ENCODE measurements at regions not wholly inside any gene's neighbourhood (a gene's known extent, or its start where the extent isn't known, plus 50 kb on each side); places are given as distances from the start of the nearest gene placed in this dataset.
A peak's percentile ranks its signal among the peaks of the same experiment; 100 is the strongest.

GRCh38 chr20:21628800-21629199 lies 76.7 kb upstream of the PAX1 start:
- H3K4me1 ChIP-seq: no peaks in the 10 kb centered on the region
- H3K27ac ChIP-seq: no peak overlapping the region
- no peaks in the 10 kb centered on the region for H3K9me3 ChIP-seq
- H3K36me3 ChIP-seq: no peaks in the 10 kb centered on the region
- no peak overlapping the region for H3K4me3 ChIP-seq
- no peak for TF ChIP-seq CTCF (IDR thresholded peaks at IDR 0.05)
- TF ChIP-seq POLR2A (IDR thresholded peaks at IDR 0.05): no peak
- no peaks in the 10 kb centered on the region for H3K27me3 ChIP-seq
- no peak for DNase-seq

- H3K4me3 ChIP-seq: no peak overlapping the region
- H3K4me1 ChIP-seq: no peaks in the 10 kb centered on the region
- no peak for TF ChIP-seq POLR2A (IDR thresholded peaks at IDR 0.05)
- TF ChIP-seq CTCF (IDR thresholded peaks at IDR 0.05): no peak
- no peaks in the 10 kb centered on the region for H3K27me3 ChIP-seq
- H3K9me3 ChIP-seq: no peaks in the 10 kb centered on the region
- no peak overlapping the region for H3K27ac ChIP-seq
- no peaks in the 10 kb centered on the region for H3K36me3 ChIP-seq
- no peak for DNase-seq
Observed at GRCh38 chr20:21623781-21624094, 81.7 kb upstream of the PAX1 start.

DNA sequence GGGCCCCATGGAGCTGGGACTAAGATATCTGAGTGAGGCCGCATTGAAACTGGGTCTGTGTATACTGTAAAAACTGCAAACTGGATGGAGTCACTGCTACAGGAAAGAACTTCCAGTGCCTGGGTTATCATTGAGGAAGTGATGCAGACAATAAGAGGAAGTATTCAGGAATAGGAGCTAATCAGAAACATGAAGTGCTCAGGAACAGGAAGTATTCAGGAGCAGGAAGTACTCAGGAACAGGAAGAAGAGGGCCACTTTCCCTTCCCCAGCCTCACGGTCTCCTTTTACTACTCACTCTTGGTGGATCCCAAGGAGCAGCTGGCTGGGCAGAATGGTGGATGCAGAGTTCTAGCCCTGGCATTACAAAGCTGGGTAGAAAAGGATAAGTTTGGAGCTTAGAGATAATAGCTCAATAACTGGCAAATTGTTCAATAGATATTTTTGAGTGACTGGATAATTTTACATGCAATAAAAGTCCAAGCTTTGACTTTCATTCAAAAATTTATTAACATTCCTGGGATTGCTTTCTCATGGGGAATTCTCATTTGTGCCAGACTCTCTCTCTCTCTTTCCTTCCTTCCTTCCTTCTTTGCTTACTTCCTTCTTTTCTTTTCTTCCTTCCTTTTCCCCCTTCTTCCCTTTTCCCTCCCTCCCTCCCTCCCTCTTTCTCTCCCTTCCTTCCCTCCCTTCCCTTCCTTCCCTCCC lies 82.2 kb upstream of the PAX1 start:
- H3K36me3 ChIP-seq: no peaks in the 10 kb centered on the region
- no peak overlapping the region for H3K27ac ChIP-seq
- H3K4me1 ChIP-seq: no peaks in the 10 kb centered on the region
- no peaks in the 10 kb centered on the region for H3K9me3 ChIP-seq
- DNase-seq: no peak
- no peak for TF ChIP-seq CTCF (IDR thresholded peaks at IDR 0.05)
- TF ChIP-seq POLR2A (IDR thresholded peaks at IDR 0.05): no peak
- no peaks in the 10 kb centered on the region for H3K27me3 ChIP-seq
- H3K4me3 ChIP-seq: no peak overlapping the region

DNA sequence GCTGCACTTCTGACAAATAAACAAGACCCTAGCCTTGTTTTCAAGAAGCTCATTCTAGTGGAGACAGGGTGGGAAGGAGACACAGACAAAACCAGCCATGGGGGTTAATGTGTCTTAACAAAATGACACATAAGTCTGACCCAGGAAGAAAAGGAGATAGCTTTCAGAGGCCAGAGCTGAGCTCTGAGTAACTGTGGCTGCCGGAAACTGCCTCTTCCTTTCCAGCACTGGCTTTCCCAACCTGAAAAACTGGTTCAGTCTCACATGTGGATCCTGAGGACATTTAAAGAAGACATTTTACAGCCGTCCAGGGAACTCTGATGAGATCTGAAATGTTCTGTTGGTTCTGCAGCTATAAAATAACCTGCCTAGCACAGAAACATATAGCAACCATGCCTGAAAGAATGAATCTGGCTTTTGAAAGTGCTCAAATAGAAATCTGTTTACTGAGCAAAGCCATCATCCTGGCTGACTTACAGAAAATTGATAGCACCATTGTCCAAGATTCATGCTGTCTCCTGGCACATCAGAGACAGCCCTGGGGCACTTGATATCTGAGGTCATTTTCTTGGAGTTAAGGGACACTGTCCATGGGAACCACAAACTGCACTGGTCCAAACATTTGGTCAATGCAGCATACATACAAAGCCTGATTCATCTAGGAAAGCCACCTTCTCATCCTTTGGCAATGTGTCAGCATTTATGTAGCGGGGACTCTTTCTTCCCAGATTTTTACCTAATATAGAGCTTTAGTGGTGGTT lies 83.2 kb upstream of the PAX1 start:
- DNase-seq: no peak

DNA sequence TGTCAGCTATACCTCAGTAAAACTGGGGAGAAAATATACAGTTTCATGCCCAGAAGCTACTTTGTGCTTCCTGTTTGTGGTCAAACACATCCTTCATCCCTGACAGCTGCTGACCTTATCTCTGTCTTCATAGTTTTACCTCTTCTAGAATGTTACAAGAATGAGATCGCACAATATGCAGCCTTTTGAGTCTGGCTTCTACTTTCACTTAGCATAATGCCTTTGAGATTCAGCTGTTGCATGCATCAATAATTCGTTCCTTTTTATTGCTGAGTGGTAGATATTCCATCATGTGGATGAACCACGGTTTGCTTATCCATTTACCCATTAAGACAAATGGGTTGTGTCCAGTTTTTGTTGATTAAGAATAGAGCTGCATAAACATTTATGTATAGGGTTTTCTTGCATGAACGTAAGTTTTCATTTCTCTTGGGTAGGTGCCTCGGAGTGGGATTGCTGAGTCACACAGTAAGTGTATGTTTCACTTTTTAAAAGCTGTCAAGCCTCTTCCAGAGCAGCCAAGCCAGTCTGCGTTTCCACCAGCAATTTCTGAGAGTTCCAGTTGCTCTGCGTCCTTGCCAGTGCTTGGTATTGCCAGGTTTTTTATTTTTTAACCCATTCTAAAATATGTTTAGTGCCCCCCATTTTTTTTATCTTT lies 86.6 kb upstream of the PAX1 start:
- no peak for TF ChIP-seq POLR2A (IDR thresholded peaks at IDR 0.05)
- Histone ChIP-seq H3K4me3 (no peak overlapping the region), H3K9me3 (no peaks in the 10 kb centered on the region), H3K27ac (no peak overlapping the region), H3K27me3 (no peaks in the 10 kb centered on the region), H3K36me3 (no peaks in the 10 kb centered on the region), H3K4me1 (no peaks in the 10 kb centered on the region)
- DNase-seq: no peak

More for the DNA sequence above, 83.2 kb upstream of the PAX1 start:
- H3K27me3 ChIP-seq: no peaks in the 10 kb centered on the region
- H3K4me3 ChIP-seq: no peak overlapping the region
- no peak overlapping the region for H3K27ac ChIP-seq
- no peaks in the 10 kb centered on the region for H3K36me3 ChIP-seq
- H3K9me3 ChIP-seq: no peaks in the 10 kb centered on the region
- H3K4me1 ChIP-seq: no peaks in the 10 kb centered on the region
- TF ChIP-seq POLR2A (IDR thresholded peaks at IDR 0.05) (no peak), CTCF (IDR thresholded peaks at IDR 0.05) (no peak)

DNA sequence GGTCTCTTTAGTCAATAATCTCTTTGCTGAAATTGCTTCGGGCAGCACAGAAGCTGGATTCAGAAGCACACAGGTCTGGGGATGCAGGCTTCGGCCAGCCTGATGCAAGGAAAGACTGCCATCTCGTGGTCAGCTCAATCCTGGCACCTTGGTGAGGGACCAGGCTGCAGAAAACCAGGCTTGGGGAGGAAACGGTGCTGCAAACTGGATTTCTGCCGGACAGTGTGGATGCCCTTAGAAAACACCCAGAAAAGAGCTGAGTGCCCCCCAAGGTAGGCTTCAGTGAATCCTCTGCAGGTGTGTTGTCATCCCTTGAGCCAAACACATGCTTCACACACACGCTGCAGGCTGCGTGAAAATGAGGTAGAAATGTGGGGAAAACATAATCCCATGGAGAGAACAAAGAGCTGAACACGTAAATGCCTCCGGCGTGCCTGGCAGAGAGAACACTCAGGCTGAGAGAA lies 89.8 kb upstream of the PAX1 start:
- Histone ChIP-seq H3K4me1 (no peaks in the 10 kb centered on the region), H3K27ac (no peak overlapping the region), H3K27me3 (no peaks in the 10 kb centered on the region), H3K36me3 (no peaks in the 10 kb centered on the region), H3K4me3 (no peak overlapping the region), H3K9me3 (no peaks in the 10 kb centered on the region)
- no peak for TF ChIP-seq POLR2A (IDR thresholded peaks at IDR 0.05)
- TF ChIP-seq CTCF (IDR thresholded peaks at IDR 0.05): peak in 4 of 6 experiments; percentile 34 to 55 (median 44)
- peak in 2 of 3 donors; percentile 61 to 66 for DNase-seq

Measured in Peyer's patch (tissue), 4 donors.